ENCODE measurements at regions not wholly inside any gene's neighbourhood (a gene's known extent, or its start where the extent isn't known, plus 50 kb on each side); places are given as distances from the start of the nearest gene placed in this dataset.

- Histone ChIP-seq H3K9me3 (ENCODE audit: control insufficient read depth, insufficient read depth, low read length) (no peaks in the 10 kb centered on the region), H3K27me3 (ENCODE audit: control insufficient read depth, insufficient read depth, low read length) (no peaks in the 10 kb centered on the region), H3K4me3 (ENCODE audit: low read depth, low read length) (no peak overlapping the region), H3K27ac (ENCODE audit: low read depth, low read length) (no peak overlapping the region)
- POLR2A ChIA-PET, result no interaction called here
- no peak for TF ChIP-seq CTCF (IDR thresholded peaks at IDR 0.05; ENCODE audit: low read depth, low read length)
- no peak for DNase-seq (ENCODE audit: low read depth, low spot score)
- CTCF ChIA-PET, result no interaction called here
These were observed 396.0 kb upstream of the ATP5MC3 start for GRCh38 chr2:175577368-175577970.

- no peak overlapping the region for H3K27ac ChIP-seq (ENCODE audit: low read depth, low read length)
- no peak for DNase-seq (ENCODE audit: low read depth, low spot score)
- no peak for TF ChIP-seq CTCF (IDR thresholded peaks at IDR 0.05; ENCODE audit: low read depth, low read length)
- CTCF ChIA-PET, result no interaction called here
- no peak overlapping the region for H3K4me3 ChIP-seq (ENCODE audit: low read depth, low read length)
- no peaks in the 10 kb centered on the region for H3K27me3 ChIP-seq (ENCODE audit: control insufficient read depth, insufficient read depth, low read length)
- no peaks in the 10 kb centered on the region for H3K9me3 ChIP-seq (ENCODE audit: control insufficient read depth, insufficient read depth, low read length)
- POLR2A ChIA-PET, result no interaction called here
These were observed 395.4 kb upstream of the ATP5MC3 start for GRCh38 chr2:175576875-175577274.

GRCh38 chr2:175576270-175576669 is 394.8 kb upstream of the ATP5MC3 start:
- no peak overlapping the region for H3K4me3 ChIP-seq (ENCODE audit: low read depth, low read length)
- no peaks in the 10 kb centered on the region for H3K27me3 ChIP-seq (ENCODE audit: control insufficient read depth, insufficient read depth, low read length)
- no peaks in the 10 kb centered on the region for H3K9me3 ChIP-seq (ENCODE audit: control insufficient read depth, insufficient read depth, low read length)
- DNase-seq (ENCODE audit: low read depth, low spot score), result no peak
- no peak overlapping the region for H3K27ac ChIP-seq (ENCODE audit: low read depth, low read length)
- ChIA-PET POLR2A (no interaction called here), CTCF (no interaction called here)
- no peak for TF ChIP-seq CTCF (IDR thresholded peaks at IDR 0.05; ENCODE audit: low read depth, low read length)

GRCh38 chr2:175575346-175576258 is 394.1 kb upstream of the ATP5MC3 start:
- Histone ChIP-seq H3K27me3 (ENCODE audit: control insufficient read depth, insufficient read depth, low read length) (no peaks in the 10 kb centered on the region), H3K4me3 (ENCODE audit: low read depth, low read length) (no peak overlapping the region), H3K27ac (ENCODE audit: low read depth, low read length) (no peak overlapping the region), H3K9me3 (ENCODE audit: control insufficient read depth, insufficient read depth, low read length) (no peaks in the 10 kb centered on the region)
- TF ChIP-seq CTCF (IDR thresholded peaks at IDR 0.05; ENCODE audit: low read depth, low read length), result no peak
- ChIA-PET CTCF (no interaction called here), POLR2A (no interaction called here)
- no peak for DNase-seq (ENCODE audit: low read depth, low spot score)

GRCh38 chr2:175574069-175574468 is 392.6 kb upstream of the ATP5MC3 start:
- H3K4me3 ChIP-seq (ENCODE audit: low read depth, low read length), result no peak overlapping the region
- no peak for DNase-seq (ENCODE audit: low read depth, low spot score)
- H3K27me3 ChIP-seq (ENCODE audit: control insufficient read depth, insufficient read depth, low read length), result no peaks in the 10 kb centered on the region
- no peak for TF ChIP-seq CTCF (IDR thresholded peaks at IDR 0.05; ENCODE audit: low read depth, low read length)
- ChIA-PET POLR2A (no interaction called here), CTCF (interaction anchor here (0.8 kb wide), 1 partner anchor 114 kb away, joined by 3 read pairs; no protein-coding TSS in a partner anchor)
- no peaks in the 10 kb centered on the region for H3K9me3 ChIP-seq (ENCODE audit: control insufficient read depth, insufficient read depth, low read length)
- H3K27ac ChIP-seq (ENCODE audit: low read depth, low read length), result no peak overlapping the region
